ENCODE measurements at regions not wholly inside any gene's neighbourhood (a gene's known extent, or its start where the extent isn't known, plus 50 kb on each side); places are given as distances from the start of the nearest gene placed in this dataset.

DNA sequence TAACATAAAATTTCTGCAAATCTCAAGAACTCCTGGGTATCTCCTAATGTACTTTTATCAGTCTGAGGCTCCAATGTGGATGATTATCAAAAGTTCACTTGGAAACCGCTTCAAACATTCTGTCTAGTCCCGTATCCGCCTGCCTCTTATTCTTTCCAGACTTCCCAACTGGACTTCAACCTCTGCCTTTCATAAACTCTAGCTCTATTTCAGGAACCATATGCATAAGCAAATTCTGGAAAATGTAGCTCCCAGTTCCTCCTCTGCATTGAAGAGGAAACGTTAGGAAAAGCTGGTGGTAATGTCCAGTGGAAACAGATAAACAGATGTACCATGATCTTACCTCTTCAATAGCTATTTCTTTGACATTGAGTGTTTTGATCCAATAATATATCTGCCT, 285.0 kb downstream of the KCNJ2 start:
- H3K4me3 ChIP-seq, result no peak overlapping the region
- ATAC-seq (no peak), DNase-seq (no peak)
- no peaks in the 10 kb centered on the region for H3K36me3 ChIP-seq
- H3K27ac ChIP-seq, result no peak overlapping the region
- intact Hi-C loops (cut with DNase I), result no loop called here
- peaks cover 0 to 8% (median 0%) of the 10 kb centered on the region in 9 donors for H3K4me1 ChIP-seq
- peaks cover 0 to 9% (median 0%) of the 10 kb centered on the region in 11 donors for H3K9me3 ChIP-seq
- 81 to 83% methylated on average over 4 of the region's 4 CpGs for WGBS, 2 donors
- TF ChIP-seq CTCF (IDR thresholded peaks at IDR 0.05), result no peak
- H3K27me3 ChIP-seq, result no peaks in the 10 kb centered on the region

- Histone ChIP-seq H3K9me3 (peaks cover 0 to 9% (median 0%) of the 10 kb centered on the region in 11 donors), H3K27me3 (no peaks in the 10 kb centered on the region), H3K4me1 (peaks cover 0 to 2% (median 0%) of the 10 kb centered on the region in 9 donors), H3K4me3 (no peak overlapping the region), H3K27ac (no peak overlapping the region), H3K36me3 (no peaks in the 10 kb centered on the region)
- no peak for TF ChIP-seq CTCF (IDR thresholded peaks at IDR 0.05)
- ATAC-seq (no peak), DNase-seq (no peak)
- intact Hi-C loops (cut with DNase I), result no loop called here
These were observed 285.6 kb downstream of the KCNJ2 start for GRCh38 chr17:70454908-70455307.

DNA sequence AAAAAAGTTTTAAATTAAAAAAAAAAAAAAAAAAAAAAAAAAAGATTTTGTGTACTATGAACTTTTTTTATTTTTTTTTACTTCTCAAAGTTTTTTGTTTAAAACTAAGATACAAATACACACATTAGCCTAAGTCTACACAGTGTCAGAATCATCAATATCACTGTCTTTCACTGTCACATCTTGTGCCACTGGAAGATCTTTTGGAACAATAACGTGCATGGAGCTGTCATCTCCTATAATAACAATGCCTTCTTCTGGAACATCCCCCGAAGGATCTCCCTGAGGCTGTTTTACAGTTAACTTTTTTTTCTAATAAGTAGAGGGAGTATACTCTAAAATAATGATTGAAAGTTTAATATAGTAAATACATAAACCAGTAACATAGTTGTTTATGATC, 295.7 kb downstream of the KCNJ2 start:
- Histone ChIP-seq H3K27ac (no peak overlapping the region), H3K4me1 (no peaks in the 10 kb centered on the region), H3K36me3 (no peaks in the 10 kb centered on the region), H3K9me3 (no peaks in the 10 kb centered on the region), H3K4me3 (no peak overlapping the region), H3K27me3 (no peaks in the 10 kb centered on the region)
- WGBS, 2 donors, result 64 to 70% methylated on average over 2 of the region's 2 CpGs
- DNase-seq, result no peak
- no peak for ATAC-seq
- intact Hi-C loops (cut with DNase I), result no loop called here
- no peak for TF ChIP-seq CTCF (IDR thresholded peaks at IDR 0.05)

GRCh38 chr17:70468661-70469060, 299.3 kb downstream of the KCNJ2 start:
- H3K4me3 ChIP-seq, result no peak overlapping the region

More at GRCh38 chr17:70468661-70469060, 299.3 kb downstream of the KCNJ2 start:
- WGBS, 2 donors, result 33 to 51% methylated on average over 2 of the region's 2 CpGs
- Histone ChIP-seq H3K4me1 (no peaks in the 10 kb centered on the region), H3K9me3 (no peaks in the 10 kb centered on the region), H3K27me3 (no peaks in the 10 kb centered on the region), H3K27ac (no peak overlapping the region), H3K36me3 (no peaks in the 10 kb centered on the region)
- TF ChIP-seq CTCF (IDR thresholded peaks at IDR 0.05), result no peak
- ATAC-seq (no peak), DNase-seq (no peak)
- intact Hi-C loops (cut with DNase I), result no loop called here
